Left lobe of liver (tissue), 2 donors: ENCODE measurements at regions not wholly inside any gene's neighbourhood (a gene's known extent, or its start where the extent isn't known, plus 50 kb on each side); places are given as distances from the start of the nearest gene placed in this dataset.
"Not testable (repeated sequence)": the region's sequence is repeated elsewhere in the genome, so short reads cannot be mapped to it uniquely, and the experiment has no call there.

Experiments used
- ATAC-seq: fragments of 200-7000 bp; cut with Tn5 transposase; one replicate; pipeline ENCODE4 v1.9.1; 2020; ENCODE audit warnings: mild to moderate bottlenecking, moderate library complexity
- DNase-seq: peaks from one replicate; pipeline ENCODE4 v3.0.0-alpha.2; 2020; ENCODE audit warnings: low spot score
- donor health status: DM: no; HTN: no; CAD: no; lungs with moderate emphysema.
- donor health status: DM: no; HTN: yes; CAD: no.

DNA sequence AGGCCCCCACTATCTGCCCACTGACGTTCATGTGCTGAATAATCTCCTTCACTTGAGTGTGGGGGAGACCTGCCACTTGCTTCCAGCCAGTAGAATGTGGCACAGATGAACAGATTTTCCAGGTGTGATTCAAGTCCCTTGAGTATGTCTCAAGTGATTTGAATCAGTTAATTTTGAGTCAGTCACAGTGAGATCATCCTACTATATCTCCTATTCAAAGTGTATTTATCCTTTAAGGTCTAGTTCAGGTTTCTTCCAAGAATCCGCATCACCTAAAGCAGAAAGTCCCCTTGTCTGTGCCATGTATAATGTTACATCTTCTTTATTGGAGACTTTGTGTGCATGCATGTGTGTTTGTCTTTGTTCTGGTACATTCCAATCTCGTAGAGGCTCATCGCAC lies 208.3 kb upstream of the DAB2 start:
- DNase-seq: no peak
- no peak for ATAC-seq

DNA sequence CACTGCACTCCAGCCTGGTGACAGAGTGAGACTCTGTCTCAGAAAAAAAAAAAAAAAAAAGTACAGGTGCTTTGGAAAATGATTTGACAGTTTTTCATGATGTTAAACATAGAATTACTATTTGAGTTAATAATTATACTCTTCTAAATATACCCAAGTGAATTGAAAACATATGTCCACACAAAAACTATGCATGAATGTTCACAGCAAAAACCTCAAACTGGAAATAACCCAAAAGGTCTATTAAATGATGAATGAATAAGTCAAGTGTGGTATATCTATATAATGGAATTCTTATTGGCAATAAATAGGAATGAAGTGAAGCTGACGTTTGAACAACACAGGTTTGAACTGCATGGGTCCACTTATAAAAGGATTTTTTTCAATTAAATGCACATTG lies 207.2 kb upstream of the DAB2 start:
- DNase-seq (no peak), ATAC-seq (no peak)

GRCh38 chr5:39629946-39630345 lies 205.2 kb upstream of the DAB2 start:
- DNase-seq (no peak), ATAC-seq (no peak)

GRCh38 chr5:39628348-39628747 lies 203.6 kb upstream of the DAB2 start:
- no peak for ATAC-seq
- no peak for DNase-seq

DNA sequence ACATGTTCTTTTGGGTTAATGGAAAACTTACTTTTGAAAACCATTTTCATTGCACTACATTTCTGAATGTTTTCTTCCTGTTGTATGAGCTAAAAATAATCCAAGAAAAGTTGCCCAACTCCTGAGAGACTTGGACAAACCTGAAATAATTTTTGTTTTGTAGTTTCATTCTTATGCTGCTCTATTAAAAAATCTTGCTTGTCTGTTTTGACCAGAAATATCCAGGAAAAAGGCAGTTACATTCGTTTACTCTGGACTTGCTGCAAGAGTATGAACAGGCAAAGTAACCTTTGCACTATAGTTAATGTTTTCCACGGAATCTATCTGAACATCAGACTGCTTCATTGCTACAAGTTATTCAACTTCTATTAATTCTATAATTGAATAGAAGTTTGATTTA lies 200.1 kb upstream of the DAB2 start:
- ATAC-seq: peak; percentile 91
- no peak for DNase-seq

- DNase-seq (peak; percentile 56), ATAC-seq (peak; percentile 89)
Measured at GRCh38 chr5:39624268-39624886, 199.6 kb upstream of the DAB2 start.

DNA sequence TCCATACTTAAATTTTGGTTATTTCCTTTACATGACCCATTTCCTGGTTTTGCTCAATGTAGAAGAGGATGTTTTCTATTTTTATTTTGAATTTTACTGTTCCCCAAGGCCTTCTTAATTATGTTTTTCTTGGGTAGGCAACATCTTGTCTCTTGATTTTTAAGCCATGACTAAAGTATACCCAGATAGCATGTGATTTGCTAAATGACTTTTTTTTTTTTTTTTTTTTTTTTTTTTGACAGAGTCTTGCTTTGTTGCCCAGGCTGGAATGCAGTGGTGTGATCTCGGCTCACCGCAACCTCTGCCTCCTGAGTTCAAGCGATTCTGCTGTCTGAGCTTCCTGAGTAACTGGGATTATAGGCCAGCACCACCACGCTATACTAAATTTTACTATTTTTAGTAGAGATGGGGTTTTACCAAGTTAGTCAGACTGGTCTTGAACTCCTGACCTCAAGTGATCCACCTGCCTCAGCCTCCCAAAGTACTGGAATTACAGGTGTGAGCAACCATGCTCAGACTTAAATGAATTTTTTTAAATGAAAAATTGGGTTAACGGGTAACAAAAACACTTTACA lies 198.6 kb upstream of the DAB2 start:
- DNase-seq (no peak), ATAC-seq (no peak)

- ATAC-seq: no peak
- peak; percentile 48 for DNase-seq
Measured at GRCh38 chr5:39622281-39622680, 197.5 kb upstream of the DAB2 start.

GRCh38 chr5:39619168-39619818 lies 194.5 kb upstream of the DAB2 start:
- DNase-seq (no peak), ATAC-seq (peak; percentile 62)

GRCh38 chr5:39618391-39618790 lies 193.6 kb upstream of the DAB2 start:
- ATAC-seq (no peak), DNase-seq (no peak)

DNA sequence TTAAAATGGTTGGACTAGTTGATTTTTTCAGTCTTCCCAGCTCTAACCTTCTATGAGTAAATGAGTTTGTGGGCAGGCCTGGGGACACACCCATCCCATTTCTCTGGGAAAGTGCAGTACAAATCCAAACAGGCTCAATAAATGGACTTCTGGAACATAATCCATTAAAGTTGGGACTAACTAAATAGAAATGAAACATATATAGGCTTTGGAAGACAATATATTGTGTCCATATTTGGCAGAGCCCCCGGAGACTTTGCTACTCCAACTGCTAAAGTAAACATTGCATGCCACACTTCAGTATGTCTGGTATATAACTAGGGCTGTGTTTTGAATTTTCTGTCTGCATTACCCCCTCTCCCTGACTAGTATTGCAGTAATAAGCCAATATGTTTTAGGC lies 191.4 kb upstream of the DAB2 start:
- ATAC-seq (no peak), DNase-seq (no peak)

- not testable (repeated sequence) for DNase-seq, ATAC-seq
Measured at GRCh38 chr5:39611076-39611475, 186.3 kb upstream of the DAB2 start.

DNA sequence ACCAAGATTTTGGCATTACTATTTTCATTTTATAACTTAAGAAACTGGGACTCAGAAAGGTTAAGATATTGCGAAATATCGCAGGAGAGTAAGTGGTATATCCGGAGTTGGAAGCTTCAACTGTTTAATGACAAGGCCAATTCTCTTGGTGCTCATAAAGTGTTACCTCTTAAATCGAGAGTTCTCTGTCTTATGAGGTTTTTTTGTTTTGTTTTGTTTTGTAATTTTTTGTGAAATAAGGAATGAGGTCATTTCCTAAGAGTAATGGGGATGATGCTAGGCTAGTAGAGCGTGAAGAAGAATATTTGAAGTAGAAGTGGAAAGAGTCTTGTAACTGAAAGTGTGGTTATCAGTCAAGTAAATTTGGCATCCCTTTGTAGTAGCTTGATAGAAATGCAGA lies 183.2 kb upstream of the DAB2 start:
- ATAC-seq (no peak), DNase-seq (no peak)

DNA sequence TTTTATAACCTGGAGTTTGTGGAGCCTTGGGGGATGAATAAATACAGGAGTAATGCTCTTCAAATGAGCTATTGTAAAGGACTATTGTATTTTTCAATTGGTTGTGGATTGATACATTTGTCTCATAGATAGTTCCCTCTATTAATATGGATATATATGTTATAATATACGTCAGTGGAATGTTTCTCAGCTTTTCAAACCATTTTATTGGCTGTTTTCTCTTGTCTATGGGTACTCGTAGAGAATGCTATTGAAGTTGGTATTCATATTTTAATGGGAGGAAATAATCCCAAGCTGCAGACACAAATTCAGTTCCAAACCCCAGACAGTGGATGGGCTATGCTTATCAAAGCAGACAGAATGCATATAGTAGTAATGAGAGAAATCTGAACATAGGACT lies 181.8 kb upstream of the DAB2 start:
- no peak for DNase-seq
- ATAC-seq: no peak

- ATAC-seq: no peak
- DNase-seq: no peak
Measured at GRCh38 chr5:39605588-39606575, 181.1 kb upstream of the DAB2 start.

DNA sequence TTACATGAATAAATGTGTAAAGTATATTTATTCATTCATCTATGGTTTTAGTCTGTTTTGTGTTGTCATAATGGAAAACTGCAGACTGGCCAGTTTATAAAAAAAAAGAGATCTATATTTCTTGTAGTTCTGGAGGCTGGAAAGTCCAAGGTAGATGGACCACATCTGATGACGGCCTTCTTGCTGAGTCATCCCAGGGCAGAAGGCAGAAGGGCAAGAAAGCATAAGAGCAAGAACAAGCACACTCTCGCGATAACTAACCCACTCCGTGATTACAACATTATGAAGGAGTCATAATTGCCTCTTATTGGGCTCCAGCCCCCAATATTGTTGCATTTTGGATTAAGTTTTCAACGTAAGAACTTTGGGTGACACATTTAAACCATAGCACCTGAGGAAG lies 180.4 kb upstream of the DAB2 start:
- ATAC-seq: no peak
- DNase-seq: no peak

GRCh38 chr5:39604491-39604890 lies 179.7 kb upstream of the DAB2 start:
- no peak for DNase-seq
- ATAC-seq: no peak

- ATAC-seq (peak; percentile 42), DNase-seq (no peak)
Measured at GRCh38 chr5:39599721-39600431, 175.1 kb upstream of the DAB2 start.

DNA sequence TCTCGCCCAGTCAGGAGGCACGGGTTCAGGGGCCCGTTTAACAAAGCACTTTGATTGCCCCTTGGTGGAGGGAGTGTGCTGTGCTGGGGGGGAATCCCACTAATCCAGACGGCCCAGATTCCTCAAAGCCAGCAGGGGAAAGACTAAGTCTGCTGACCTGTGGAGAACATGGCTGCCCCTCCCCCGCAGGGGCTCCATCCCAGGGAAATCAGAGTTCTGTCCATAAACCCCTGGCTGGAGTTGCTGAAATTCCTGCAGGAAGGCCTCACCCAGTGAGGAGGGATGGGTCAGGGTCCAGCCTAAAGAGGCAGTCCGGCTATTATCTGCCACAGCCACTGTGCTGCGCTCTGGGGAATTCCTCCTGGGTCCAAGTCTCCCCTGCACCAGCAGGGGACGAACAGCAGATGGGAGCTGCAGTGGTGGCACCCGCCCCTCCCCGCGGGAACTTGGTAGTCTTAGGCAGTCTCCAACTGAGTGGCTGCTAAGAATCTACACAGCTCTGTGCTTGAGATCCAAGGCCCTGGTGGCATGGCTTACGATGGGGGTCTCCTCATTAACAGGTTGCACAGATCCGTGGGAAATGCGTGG lies 174.0 kb upstream of the DAB2 start:
- DNase-seq (no peak), ATAC-seq (no peak)

- ATAC-seq: no peak
Measured at GRCh38 chr5:39588179-39588578, 163.4 kb upstream of the DAB2 start.

More at GRCh38 chr5:39588179-39588578, 163.4 kb upstream of the DAB2 start:
- no peak for DNase-seq
